ENCODE measurements at regions not wholly inside any gene's neighbourhood (a gene's known extent, or its start where the extent isn't known, plus 50 kb on each side); places are given as distances from the start of the nearest gene placed in this dataset.

DNA sequence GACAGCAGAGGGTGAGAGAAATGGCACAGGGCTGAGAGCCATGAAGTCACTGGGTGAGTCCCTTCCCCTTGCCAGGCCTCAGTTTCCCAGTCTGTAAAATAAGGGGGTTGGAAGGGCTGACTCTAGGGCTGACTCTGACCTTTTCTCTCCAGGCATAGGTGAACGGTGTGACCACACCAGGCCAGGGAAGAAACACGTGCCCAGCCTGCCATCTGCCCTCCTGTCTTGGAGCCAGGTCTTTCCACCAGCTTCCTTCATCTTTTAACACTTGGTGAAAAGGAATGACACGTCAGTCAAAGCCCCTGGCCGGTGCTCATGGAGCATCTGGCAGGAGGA, 74.4 kb downstream of the CPN2 start:
- no peaks in the 10 kb centered on the region for H3K9me3 Mint-ChIP-seq
- ATAC-seq (ENCODE audit: poor library complexity) (no peak), DNase-seq (peak in 1 of 14 experiments; percentile 27)
- H3K27ac Mint-ChIP-seq: no peak overlapping the region
- no peaks in the 10 kb centered on the region for H3K27me3 ChIP-seq (ENCODE audit: control insufficient read depth in 1 of 2, insufficient read depth in 2 of 2, low read length in 2 of 2)
- ChIA-PET POLR2A (no interaction called here), CTCF (no interaction called here)
- TF ChIP-seq, protein P1, sequence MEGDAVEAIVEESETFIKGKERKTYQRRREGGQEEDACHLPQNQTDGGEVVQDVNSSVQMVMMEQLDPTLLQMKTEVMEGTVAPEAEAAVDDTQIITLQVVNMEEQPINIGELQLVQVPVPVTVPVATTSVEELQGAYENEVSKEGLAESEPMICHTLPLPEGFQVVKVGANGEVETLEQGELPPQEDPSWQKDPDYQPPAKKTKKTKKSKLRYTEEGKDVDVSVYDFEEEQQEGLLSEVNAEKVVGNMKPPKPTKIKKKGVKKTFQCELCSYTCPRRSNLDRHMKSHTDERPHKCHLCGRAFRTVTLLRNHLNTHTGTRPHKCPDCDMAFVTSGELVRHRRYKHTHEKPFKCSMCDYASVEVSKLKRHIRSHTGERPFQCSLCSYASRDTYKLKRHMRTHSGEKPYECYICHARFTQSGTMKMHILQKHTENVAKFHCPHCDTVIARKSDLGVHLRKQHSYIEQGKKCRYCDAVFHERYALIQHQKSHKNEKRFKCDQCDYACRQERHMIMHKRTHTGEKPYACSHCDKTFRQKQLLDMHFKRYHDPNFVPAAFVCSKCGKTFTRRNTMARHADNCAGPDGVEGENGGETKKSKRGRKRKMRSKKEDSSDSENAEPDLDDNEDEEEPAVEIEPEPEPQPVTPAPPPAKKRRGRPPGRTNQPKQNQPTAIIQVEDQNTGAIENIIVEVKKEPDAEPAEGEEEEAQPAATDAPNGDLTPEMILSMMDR (IDR thresholded peaks at IDR 0.05): no peak
- no peak overlapping the region for H3K4me3 Mint-ChIP-seq
- intact Hi-C loops (cut with DNase I, micrococcal nuclease): no loop called here
- H3K27me3 Mint-ChIP-seq: peaks cover 6% of the 10 kb centered on the region
- no peaks in the 10 kb centered on the region for H3K36me3 ChIP-seq (ENCODE audit: insufficient read depth, low read length)
- H3K4me3 ChIP-seq (ENCODE audit: low read length): no peak overlapping the region
- no peaks in the 10 kb centered on the region for H3K36me3 Mint-ChIP-seq (ENCODE audit: low read depth)
- H3K4me1 ChIP-seq (ENCODE audit: insufficient read depth, low read length): no peaks in the 10 kb centered on the region
- no peak overlapping the region for H3K27ac ChIP-seq (ENCODE audit: low read depth in 1 of 2, low read length in 2 of 2)
- no peaks in the 10 kb centered on the region for H3K9me3 ChIP-seq (ENCODE audit: control insufficient read depth in 1 of 2, insufficient read depth in 1 of 2, low read length in 2 of 2)
- no peaks in the 10 kb centered on the region for H3K4me1 Mint-ChIP-seq (ENCODE audit: low read depth)

DNA sequence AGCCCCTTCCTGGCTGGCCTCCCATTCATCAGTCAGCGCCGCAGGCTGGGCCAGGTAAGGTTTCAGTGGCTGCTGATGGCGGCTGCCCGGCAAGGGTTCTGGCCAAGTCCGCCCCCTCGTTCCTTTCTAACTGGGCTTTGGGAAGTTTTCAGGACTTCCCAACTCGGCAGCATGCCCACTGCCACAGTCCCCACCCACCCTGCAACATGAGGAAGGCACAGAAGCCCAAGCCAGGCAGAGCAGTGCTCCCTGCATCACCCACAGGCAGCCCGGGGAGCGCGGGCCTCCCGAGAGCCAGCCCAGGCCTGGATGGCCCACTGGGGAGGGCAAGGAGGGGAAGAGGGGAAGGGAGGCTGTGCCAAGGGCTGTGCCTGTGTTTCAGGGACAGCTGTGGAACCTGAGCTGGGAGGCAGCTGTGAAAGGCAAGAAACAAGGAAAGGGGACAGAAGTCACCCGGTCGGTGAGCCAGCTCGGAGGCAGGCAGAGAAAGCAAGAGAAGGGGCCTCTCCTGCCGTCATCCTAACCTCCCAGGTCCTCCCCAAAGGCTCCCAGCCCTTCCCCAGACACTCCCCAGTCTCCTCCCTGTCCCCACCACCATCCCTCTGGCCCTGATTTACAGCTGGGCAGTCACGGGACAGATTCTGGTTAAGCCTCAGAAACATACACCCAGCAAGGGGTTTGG, 73.9 kb downstream of the CPN2 start:
- ATAC-seq (ENCODE audit: poor library complexity) (no peak), DNase-seq (peak in 1 of 14 experiments; percentile 16)
- intact Hi-C loops (cut with DNase I, micrococcal nuclease): no loop called here
- POLR2A ChIA-PET: interaction anchor here (1.0 kb wide), 1 partner anchor 30 kb away, joined by 3 read pairs; no protein-coding TSS in a partner anchor
- Mint-ChIP-seq H3K27me3 (peaks cover 6% of the 10 kb centered on the region), H3K4me1 (ENCODE audit: low read depth) (no peaks in the 10 kb centered on the region), H3K4me3 (no peak overlapping the region), H3K9me3 (no peaks in the 10 kb centered on the region), H3K27ac (no peak overlapping the region), H3K36me3 (ENCODE audit: low read depth) (no peaks in the 10 kb centered on the region)
- CTCF ChIA-PET: no interaction called here
- Histone ChIP-seq H3K4me1 (ENCODE audit: insufficient read depth, low read length) (no peaks in the 10 kb centered on the region), H3K9me3 (ENCODE audit: control insufficient read depth in 1 of 2, insufficient read depth in 1 of 2, low read length in 2 of 2) (no peaks in the 10 kb centered on the region), H3K4me3 (ENCODE audit: low read length) (no peak overlapping the region), H3K27me3 (ENCODE audit: control insufficient read depth in 1 of 2, insufficient read depth in 2 of 2, low read length in 2 of 2) (no peaks in the 10 kb centered on the region), H3K27ac (ENCODE audit: low read depth in 1 of 2, low read length in 2 of 2) (no peak overlapping the region), H3K36me3 (ENCODE audit: insufficient read depth, low read length) (no peaks in the 10 kb centered on the region)
- TF ChIP-seq, protein P1 (IDR thresholded peaks at IDR 0.05): no peak

DNA sequence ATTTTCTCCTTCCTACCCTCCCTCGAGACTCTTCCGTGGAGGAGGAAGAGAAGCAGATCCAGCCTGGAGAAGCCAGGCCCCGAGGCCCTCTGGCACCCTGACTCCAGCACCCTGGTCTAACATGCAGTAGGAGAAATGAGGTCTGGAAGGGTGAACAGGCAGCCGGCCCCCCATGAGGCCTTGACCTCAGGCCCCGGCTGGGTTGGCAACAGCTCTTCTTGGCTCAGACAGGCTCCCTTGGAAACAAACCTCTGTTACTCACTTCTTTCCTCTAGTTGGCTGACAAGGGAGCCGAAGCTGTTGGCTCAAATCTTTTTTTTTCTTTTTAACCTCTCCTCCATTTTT, 73.4 kb downstream of the CPN2 start:
- no peak overlapping the region for H3K4me3 ChIP-seq (ENCODE audit: low read length)
- H3K36me3 ChIP-seq (ENCODE audit: insufficient read depth, low read length): no peaks in the 10 kb centered on the region
- Mint-ChIP-seq H3K9me3 (no peaks in the 10 kb centered on the region), H3K27me3 (peaks cover 2% of the 10 kb centered on the region), H3K4me3 (no peak overlapping the region), H3K36me3 (ENCODE audit: low read depth) (no peaks in the 10 kb centered on the region), H3K4me1 (ENCODE audit: low read depth) (no peaks in the 10 kb centered on the region), H3K27ac (no peak overlapping the region)
- no peaks in the 10 kb centered on the region for H3K4me1 ChIP-seq (ENCODE audit: insufficient read depth, low read length)
- H3K27ac ChIP-seq (ENCODE audit: low read depth in 1 of 2, low read length in 2 of 2): no peak overlapping the region
- ChIA-PET POLR2A (interaction anchor here (1.0 kb wide), 1 partner anchor 30 kb away, joined by 3 read pairs; no protein-coding TSS in a partner anchor), CTCF (no interaction called here)
- no peaks in the 10 kb centered on the region for H3K9me3 ChIP-seq (ENCODE audit: control insufficient read depth in 1 of 2, insufficient read depth in 1 of 2, low read length in 2 of 2)
- TF ChIP-seq, protein P1 (IDR thresholded peaks at IDR 0.05): no peak
- H3K27me3 ChIP-seq (ENCODE audit: control insufficient read depth in 1 of 2, insufficient read depth in 2 of 2, low read length in 2 of 2): no peaks in the 10 kb centered on the region
- intact Hi-C loops (cut with DNase I, micrococcal nuclease): no loop called here
- DNase-seq (peak in 1 of 14 experiments; percentile 12), ATAC-seq (ENCODE audit: poor library complexity) (no peak)
